Left forelimb (tissue), 1 donor: ENCODE measurements at regions not wholly inside any gene's neighbourhood (a gene's known extent, or its start where the extent isn't known, plus 50 kb on each side); places are given as distances from the start of the nearest gene placed in this dataset.
"Not testable (repeated sequence)": the region's sequence is repeated elsewhere in the genome, so short reads cannot be mapped to it uniquely, and the experiment has no call there.

Experiments
- DNase-seq: peaks from one replicate; pipeline ENCODE4 v3.0.0-alpha.2; 2018; ENCODE audit warnings: low spot score

DNA sequence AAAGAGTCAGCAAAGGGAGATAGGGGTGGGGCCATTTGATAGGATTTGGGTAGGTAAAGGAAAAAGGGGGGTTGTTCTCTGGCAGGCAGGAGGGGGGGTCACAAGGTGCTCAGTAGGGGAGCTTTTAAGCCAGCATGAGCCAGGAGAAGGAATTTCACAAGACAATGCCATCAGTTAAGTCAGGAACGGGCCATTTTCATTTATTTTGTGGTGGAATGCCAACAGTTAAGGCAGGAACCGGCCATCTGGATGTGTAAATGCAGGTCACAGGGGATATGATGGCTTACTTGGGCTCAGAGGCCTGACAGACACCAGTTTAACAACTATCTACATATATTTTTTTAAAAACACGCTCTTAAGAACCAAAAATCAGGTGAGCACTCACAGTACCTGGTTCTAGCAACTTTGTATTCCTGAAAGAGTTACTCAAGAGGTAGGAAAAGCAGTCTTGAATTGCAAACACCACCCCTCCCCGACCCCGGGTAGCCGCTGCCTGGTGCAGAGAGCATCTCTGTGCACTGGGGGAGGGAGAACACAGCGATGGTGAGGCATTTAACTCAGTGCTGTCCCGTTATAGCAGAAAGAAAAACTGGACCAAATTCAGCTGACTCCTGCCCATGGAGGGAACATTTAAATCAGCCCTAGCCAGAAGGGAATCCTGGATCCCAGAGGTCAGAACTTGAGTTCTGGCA, 414.5 kb upstream of the KLHL29 start:
- no peak for DNase-seq

DNA sequence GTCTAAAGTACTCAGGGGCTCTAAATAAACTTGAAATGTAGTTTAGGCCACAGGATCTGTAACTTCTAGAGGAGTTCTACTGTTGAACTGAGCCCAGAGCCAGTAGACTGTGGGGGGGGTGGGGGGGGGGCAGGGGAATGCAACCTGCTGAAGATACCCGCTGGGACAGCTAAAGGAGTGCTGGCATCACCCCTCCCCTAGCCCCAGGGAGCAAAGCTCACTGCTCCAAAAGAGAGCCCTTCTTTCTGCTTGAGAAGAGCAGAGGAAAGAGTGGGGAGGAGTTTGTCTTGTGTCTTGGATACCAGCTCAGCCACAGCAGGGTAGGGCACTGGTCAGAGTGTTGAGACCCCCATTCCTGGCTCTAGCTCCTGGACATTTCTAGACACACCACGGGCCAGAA, 414.0 kb upstream of the KLHL29 start:
- DNase-seq: no peak

DNA sequence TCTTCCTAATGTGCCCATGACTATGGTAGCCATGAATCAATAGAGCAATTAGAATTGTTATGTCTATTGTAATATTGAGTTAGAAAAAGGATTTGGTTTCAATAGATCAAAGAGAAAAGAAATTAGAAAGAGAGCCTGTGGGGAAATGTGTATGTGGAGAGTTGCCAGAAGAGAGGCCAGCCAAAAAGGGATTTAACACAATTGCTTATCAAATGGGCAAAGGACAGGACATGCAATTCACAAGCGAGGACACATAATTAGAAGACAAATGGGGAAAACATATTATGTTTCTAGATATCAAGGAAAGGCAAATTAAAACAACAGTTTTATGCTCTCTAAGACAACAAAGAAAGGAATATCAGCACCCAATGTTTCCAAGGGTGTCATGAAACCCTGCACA, 403.2 kb upstream of the KLHL29 start:
- DNase-seq: no peak

DNA sequence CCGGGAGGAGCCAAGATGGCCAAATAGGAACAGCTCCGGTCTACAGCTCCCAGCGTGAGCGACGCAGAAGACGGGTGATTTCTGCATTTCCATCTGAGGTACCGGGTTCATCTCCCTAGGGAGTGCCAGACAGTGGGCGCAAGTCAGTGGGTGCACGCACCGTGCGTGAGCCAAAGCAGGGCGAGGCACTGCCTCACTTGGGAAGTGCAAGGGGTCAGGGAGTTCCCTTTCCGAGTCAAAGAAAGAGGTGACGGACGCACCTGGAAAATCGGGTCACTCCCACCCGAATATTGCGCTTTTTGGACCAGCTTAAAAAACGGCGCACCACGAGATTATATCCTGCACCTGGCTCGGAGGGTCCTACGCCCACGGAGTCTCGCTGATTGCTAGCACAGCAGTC, 400.8 kb upstream of the KLHL29 start:
- DNase-seq: not testable (repeated sequence)

DNA sequence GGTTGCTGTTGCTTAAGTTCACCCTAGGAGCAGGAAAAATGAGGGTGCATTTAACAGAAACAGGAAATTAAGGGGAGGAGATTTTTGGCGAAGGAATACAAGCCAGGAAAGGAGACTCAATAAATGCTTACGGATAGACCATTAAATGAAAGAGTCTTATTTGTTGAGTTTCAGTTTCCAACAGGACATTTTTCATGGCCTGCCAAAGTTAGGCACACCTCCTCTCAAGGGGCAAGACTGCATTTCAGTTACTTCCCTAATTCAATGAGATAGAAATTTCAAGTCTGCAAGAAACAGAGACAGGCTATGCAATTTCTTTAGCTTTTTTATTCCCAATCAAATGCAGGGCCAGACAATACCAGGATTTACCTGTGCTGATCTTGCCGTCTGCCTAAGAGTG, 394.7 kb upstream of the KLHL29 start:
- no peak for DNase-seq

DNA sequence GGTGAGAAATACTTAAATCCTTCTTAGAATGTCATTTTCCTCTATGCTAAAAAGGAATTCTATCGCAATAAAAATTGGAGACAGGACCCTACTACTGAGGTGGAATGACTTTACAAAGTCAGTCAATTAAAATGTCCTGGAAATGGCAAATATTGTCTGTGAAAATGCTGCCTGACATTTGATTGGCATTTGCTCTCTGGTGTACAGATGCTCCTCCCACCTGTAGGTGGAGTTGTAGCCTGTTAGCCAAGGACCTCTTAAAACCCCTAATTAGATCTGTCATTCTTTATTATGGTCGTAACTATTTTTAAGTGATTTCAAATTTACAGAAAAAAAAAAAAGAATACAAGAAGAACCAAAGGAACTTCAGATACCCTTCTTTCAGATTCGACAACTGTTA, 393.1 kb upstream of the KLHL29 start:
- DNase-seq: no peak

DNA sequence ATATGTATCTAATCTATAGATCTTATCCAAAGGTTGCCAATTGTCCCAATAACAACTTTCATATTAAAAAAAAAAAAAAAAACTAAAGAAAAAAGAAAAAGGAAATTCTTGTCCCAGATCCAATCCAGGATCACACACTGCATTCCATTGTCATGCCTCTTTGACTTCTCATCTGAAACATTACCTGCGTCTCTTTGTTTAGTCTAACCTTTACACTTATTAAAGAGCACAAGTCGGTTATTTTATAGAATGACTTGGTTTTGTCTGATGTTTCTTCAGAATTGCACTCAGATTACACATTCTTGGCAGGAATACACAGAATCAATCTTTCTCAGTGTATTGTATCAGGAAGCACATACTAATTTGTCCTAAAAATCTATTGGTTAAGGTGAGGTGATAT, 392.5 kb upstream of the KLHL29 start:
- no peak for DNase-seq

DNA sequence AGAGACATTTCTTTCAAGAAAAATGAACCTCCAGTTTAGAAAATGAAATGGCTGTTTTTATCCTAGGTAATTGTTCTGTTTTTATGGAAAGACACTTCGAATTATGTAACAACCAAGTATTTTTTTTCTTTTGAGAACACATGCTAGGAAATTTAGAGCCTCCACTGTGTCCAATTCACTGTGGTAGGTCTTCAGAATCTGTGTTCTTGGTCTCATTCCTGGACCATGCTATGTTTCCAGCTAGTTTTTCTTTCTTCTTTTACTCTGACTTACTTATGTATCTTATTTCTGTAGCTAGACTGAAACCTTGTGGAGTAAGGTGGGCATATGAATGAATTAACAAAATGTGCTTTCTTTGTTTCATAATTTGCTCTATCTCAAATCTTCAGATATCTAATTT, 391.7 kb upstream of the KLHL29 start:
- no peak for DNase-seq

DNA sequence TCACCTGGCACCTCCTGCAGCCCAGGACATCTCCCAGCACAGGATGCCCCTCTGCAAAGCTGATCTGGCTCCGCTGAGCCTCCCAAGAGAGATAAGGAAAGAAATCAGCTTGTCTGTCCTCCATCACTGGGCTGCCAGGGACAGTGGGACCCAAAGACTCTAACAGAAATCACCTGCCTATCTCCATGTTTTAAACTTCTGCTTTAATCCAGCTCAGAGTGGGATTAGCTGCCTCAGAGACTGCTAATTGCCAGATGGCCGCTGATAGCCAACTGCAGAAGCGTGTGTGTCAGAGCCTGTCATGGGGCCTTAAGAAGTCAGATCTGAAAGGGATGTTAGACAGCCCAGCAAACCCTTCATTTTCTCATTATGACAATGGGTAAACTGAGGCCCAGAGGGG, 389.4 kb upstream of the KLHL29 start:
- DNase-seq: no peak

DNA sequence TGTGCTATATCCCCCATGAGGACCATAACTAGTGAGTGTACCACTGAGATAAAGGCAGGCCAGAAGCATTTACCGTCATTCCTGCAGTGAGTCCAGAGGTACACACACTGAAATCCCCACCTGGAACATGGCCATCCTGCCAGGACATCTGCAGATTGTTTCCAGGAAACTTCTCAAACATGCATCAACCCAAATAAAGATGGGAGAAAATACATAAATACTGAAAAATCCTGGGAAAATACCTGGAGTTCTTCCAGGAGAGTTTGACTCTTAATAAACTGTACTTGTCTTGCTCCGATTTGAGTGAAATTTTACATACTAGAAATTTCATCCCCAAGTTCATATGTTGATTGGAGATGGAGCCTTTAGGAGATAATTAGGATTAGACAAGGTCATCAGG, 388.1 kb upstream of the KLHL29 start:
- no peak for DNase-seq

DNA sequence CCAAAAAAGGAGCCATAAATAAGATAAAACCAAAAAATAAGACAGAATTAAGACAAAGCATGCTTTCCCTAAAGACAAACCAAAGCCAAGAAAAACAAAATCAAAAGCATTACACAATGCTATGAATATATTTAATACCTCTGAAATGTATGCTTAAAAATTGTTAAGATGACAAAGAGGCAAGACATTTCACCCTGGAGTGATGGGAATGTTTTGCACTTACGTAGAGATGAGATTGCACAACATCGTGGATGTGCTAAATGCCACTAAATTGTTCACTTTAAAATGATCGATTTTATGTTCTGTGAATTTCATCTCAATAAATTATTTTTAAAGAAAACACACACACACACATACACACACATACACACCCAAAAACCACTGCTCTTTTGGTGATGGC, 386.6 kb upstream of the KLHL29 start:
- no peak for DNase-seq

DNA sequence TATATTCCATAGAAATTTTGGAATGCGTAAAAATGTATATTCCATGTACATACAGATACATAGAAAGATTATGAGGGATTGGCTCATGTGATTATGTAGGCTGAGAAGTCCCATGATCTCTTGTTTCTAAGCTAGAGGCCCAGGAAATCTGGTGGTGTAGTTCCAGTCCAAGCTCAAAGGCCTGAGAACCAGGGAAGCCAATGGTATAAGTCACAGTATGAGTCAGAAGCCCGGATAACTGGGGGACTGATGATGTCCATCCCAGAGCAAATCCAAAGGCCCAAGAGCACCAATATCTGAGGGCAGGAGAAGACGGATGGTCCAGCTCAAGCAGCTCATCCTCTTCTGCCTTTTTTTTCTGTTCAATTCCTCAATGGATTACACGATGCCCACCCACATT, 385.0 kb upstream of the KLHL29 start:
- no peak for DNase-seq

DNA sequence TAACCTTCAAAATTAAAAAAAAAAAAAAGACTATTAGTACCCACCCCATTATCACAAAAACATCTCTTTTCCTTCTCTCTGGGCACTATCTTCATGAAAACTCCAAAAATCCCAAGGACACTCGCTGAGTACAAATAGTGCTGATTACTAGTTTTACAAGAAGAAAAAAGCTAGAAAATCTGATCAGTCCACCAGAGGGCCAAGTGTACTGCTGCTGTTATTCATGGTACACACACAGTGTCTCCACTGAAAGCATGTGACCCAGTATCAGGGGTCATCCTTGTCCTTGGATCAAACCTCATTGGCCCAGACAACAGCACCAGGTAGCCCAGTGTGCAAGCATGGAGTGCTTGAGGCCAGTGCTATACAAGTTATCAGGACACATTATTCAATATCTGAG, 382.7 kb upstream of the KLHL29 start:
- no peak for DNase-seq

DNA sequence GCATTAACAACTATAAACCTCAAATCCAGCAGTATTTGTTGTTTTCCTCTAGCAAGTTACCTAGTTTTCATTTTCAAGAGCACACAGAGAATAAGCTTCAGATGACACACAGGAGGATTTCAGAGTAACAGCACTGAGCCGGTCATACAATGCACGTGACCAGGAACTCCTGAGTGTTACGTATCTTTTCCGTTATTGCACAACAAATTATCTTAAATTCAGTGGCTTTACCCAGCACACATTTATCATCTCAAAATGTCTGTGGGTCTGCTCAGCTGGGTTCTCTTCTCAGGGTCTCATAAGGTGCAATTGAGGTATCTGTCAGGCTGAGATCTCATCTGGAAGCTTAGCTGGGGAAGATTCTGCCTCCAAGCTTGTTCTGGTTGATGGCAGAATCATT, 379.5 kb upstream of the KLHL29 start:
- DNase-seq: no peak

DNA sequence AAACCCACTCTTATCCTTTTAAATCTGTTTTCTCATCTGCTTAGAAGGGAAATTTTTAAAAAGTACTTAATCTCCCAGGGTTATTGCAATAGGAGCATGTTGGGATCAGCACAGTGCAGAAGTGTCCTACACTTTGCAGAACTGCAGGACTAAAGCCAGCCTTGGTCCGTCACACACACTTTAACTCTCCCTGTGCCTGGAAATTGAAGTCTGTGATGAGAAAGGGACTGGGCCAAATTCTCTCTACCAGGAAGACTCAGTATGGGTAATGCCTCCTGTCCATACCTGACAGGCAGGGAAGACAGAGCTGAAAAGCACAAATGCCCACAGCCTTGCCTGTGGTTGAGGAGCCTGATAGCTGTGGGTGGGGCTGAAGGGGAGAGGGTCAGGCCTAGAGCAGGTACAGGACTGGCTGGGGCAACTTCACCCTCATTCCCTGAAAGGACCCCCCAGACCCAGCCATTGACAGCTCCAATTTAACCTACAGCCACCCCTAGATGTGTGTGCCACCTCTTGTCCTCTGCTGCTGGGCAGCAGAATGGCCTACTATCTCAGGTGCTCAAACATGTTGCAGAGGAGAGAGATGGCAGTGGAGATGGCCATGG, 377.2 kb upstream of the KLHL29 start:
- DNase-seq: no peak

DNA sequence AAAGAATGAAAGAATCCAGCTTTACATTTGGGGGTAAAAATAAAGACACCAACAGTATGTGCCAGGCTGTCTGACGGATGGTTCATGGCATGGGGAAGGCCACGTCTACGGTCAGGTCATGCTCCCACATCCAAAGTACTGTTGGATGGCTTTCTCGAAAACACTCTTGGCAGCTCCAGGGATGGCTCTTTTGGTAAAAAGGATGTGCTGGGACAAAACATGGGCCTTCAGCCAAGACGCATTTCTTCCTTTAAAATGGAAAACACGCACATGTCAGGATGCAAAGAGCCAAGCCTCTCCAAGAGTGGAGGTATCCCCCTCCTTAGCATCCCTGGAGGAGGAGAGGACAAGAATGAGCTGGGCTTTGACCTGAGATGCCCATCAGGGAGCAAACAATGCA, 376.5 kb upstream of the KLHL29 start:
- DNase-seq: no peak

DNA sequence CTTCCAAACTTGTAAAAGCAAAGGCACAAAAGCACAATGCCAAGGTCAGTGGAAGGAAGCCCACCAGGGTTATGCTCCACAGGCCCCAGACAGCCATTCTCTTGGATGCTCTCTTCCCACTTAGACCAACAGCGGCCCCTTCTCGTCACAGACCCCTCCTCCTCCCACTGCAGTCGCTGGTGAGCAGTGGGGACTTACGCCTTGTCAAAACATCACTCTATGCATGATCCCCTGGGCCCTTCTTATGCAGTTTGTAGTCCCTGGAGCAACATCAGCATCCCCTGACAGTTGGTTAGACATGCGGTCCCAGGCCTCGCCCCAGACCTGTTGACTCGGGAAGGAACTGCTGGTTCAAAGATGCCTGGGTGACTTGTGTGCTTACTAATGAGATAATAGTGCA, 376.0 kb upstream of the KLHL29 start:
- no peak for DNase-seq

DNA sequence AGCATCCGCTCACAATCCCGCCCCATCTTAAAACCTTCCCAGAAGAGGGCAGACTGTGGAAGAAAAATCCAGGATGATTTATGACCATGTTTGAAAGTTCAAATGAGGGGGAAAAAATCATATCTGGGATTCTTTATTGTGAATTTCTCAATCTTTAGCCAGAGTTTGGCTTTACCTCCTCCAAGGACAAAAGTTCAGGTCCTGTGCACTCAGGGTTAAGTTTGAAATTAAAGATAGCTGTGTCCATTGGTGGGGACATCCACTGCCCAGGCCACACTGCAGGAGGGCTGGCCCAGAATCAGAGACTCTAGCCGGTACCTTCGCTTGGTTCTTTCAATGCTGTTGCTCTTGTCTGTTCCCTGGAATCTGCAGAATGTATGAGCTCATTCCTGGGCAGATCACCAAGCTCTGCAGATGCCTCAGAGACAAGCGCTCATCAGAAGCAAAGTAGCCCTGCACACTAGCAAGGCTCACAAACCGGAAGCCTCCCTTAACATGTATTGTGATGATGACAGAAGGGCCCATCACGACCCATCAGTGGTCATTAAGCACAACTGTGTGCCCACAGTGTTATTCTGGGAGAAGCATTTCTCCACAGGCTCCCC, 375.3 kb upstream of the KLHL29 start:
- peak; percentile 80 for DNase-seq

DNA sequence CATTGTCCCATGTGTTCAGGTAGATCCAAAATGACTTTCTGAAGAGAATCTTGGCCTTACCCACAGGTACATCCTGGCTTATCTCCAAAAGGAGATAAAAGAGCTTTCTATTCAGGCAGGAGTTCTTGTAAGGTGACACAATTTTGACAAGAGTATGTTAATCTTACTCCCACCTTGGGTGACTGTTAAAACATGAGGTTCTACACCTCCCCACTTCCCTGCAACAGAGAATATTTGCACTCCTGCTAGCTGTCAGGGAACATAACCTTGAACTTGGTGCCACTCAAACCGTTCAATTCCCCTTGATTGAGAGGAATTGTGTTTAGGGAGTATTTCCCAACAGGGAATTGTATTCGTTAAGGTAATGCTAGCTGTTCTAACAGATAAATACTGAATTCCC, 372.5 kb upstream of the KLHL29 start:
- DNase-seq: no peak

DNA sequence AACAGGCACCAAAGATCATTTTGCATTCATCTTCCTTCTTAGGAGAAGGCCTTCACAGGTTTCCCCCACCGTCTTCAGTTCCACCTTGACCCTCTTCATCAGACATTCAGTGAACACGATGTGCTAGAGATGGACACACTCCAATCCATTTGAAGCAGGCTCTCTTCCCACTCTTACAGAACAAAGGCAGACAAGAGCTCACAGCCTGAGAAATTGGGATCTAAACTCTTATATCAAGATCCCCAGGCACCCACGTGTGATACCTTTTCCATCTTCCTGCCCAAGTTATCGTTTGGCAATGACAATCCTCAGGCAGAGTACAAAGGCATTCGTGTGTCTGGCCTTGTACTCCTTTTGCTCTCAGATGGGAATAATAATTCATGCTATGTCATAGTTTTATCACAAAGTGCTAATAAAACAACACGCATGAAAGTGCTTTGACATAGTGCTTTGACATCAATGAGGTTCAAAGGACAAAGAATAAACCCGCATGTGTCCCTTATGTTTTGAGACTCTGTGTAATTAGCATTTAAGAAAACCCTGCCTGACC, 369.3 kb upstream of the KLHL29 start:
- no peak for DNase-seq

DNA sequence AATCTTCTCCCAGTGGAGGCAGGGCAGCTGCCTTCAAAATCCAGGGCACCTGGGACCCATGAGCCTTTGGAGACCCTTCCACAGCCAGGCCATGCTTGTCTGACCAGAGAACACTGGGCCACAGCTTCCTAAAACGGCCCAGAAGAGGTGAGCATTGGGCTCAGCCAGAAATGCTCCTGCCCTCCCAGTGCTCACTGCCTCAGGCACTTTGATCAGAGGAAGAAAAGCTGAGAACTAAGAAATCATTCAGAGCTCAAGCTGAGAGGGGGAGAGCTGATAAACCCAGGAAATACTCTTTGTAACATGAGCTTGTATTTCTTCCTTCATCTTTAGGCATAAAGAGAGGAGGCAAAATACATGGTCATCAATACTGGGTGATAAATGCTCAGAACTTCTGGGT, 365.5 kb upstream of the KLHL29 start:
- no peak for DNase-seq

DNA sequence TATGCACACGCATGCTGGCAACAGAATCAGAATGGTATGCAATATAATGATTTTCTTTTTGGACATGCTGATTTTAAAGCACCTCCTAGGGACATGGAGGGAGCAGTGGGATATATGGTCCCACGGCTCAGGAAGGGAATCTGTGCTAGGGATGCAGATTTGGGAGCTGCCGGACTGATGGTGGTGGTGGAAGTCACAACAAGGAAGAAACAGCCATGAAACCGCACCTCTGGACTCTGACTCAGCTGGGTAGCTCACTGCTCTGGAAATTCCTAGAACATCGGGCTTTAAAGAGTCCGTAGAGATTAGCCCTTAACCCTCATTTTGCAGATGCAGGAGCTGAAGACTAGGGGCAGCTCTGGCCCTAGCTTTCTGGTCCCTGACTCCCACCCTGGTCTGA, 364.3 kb upstream of the KLHL29 start:
- DNase-seq: no peak

DNA sequence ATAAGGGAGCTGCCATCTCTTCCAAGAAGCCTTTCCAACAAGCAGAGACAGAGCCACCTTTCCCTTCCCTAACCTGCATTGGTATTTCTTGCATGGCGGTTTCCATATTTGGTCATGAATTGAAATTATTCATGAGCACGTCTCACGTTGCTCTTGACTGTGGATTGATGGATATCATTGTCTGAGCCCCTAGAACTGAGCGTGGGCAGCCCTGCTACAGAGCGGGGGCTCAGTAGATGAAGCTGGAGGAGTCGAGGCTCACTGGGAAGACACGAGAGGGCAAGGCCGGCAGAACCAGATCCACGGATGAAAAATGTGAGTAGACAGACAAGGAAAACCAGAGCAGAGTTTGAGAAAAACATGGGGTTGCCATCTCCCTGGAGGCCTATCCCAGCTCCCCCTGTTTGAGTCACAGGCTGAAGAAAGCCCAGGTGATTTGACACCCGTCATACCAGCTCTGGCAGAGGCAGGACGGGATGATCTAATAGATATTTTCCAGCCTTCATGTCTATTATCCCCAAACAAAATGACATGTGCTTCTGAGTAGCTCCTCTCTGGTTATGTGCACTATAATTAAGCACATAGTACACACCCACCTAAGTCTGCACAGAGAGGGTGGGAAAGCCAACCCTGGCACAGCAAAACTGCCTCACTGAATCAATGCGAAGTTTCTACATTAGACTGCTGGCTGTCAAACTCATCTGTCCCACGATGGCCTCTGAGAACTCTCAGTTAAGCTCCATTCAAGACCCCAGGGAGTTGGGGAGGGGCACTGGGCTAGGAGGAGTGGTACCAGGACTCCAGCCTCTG, 363.5 kb upstream of the KLHL29 start:
- no peak for DNase-seq
